PFSK-1 (cell line): ENCODE measurements at regions not wholly inside any gene's neighbourhood (a gene's known extent, or its start where the extent isn't known, plus 50 kb on each side); places are given as distances from the start of the nearest gene placed in this dataset.

Source experiments
- FOXP2 ChIP-seq: optimal IDR thresholded peaks from 2 replicates; pipeline ENCODE3; 2011; ENCODE audit warnings: borderline replicate concordance, control low read depth, inconsistent platforms; ENCODE audit not compliant: insufficient read depth; ENCODE audit errors: extremely low read length, extremely low read depth
- POLR2AphosphoS5 ChIP-seq: IDR thresholded peaks from 2 replicates; pipeline ENCODE4 v1.6.1; 2012; ENCODE audit warnings: low read depth, mild to moderate bottlenecking, control low read depth, low read length, moderate library complexity
- REST ChIP-seq, 2 experiments: IDR thresholded peaks; 2 replicates each; pipeline versions ENCODE4 v1.6.1 to v1.8.0; 2011 to 2012; ENCODE audit warnings: low read depth in 2 of 2, low read length in 2 of 2, control low read depth in 1 of 2, inconsistent platforms in 1 of 2, mild to moderate bottlenecking in 1 of 2, moderate library complexity in 1 of 2; ENCODE audit not compliant: insufficient read depth in 1 of 2
- SIN3A ChIP-seq: IDR thresholded peaks from 2 replicates; pipeline ENCODE4 v1.6.1; 2012; ENCODE audit warnings: mild to moderate bottlenecking, low read length, moderate library complexity, borderline replicate concordance; ENCODE audit not compliant: insufficient read depth
- TAF1 ChIP-seq: IDR thresholded peaks from 2 replicates; pipeline ENCODE4 v1.6.1; 2012; ENCODE audit warnings: low read length, control low read depth, borderline replicate concordance; ENCODE audit not compliant: insufficient read depth

GRCh38 chr13:86052141-86052540 lies 252.9 kb upstream of the SLITRK6 start:
- TF ChIP-seq POLR2AphosphoS5: no peak
- no peak for TF ChIP-seq SIN3A
- TF ChIP-seq TAF1: no peak
- no peak for TF ChIP-seq REST (IDR thresholded peaks at IDR 0.05; ENCODE audit: insufficient read depth in 1 of 2, low read depth in 2 of 2, low read length in 2 of 2)
- no peak for TF ChIP-seq FOXP2
